Posterior cingulate gyrus (tissue), 11 donors: ENCODE measurements at regions not wholly inside any gene's neighbourhood (a gene's known extent, or its start where the extent isn't known, plus 50 kb on each side); places are given as distances from the start of the nearest gene placed in this dataset.
"Not testable (repeated sequence)": the region's sequence is repeated elsewhere in the genome, so short reads cannot be mapped to it uniquely, and the experiment has no call there.

ENCODE experiments used
- DNase-seq, 10 donors: peaks; one replicate each; pipeline versions ENCODE4 v3.0.0 to v3.0.0-alpha.2; 2020 to 2021; ENCODE audit warnings: mixed read lengths in 3 of 10
- intact Hi-C: fragments of 100-400 bp; cut with DNase I; formaldehyde crosslinking; loops from one replicate; pipeline ENCODE4 v1.15.1; 2023

GRCh38 chr6:16914184-16914583, 152.9 kb upstream of the ATXN1 start:
- intact Hi-C loops = no loop called here
- DNase-seq = no peak

GRCh38 chr6:16912756-16913155, 151.5 kb upstream of the ATXN1 start:
- DNase-seq = no peak

GRCh38 chr6:16911088-16911487, 149.8 kb upstream of the ATXN1 start:
- intact Hi-C loops = no loop called here
- DNase-seq = no peak

More at GRCh38 chr6:16912756-16913155, 151.5 kb upstream of the ATXN1 start:
- intact Hi-C loops = no loop called here

- intact Hi-C loops = no loop called here
- DNase-seq = no peak
These were observed 148.5 kb upstream of the ATXN1 start for GRCh38 chr6:16909658-16910360.

GRCh38 chr6:16907991-16908390, 146.7 kb upstream of the ATXN1 start:
- intact Hi-C loops = no loop called here
- DNase-seq = no peak

GRCh38 chr6:16904957-16905356, 143.7 kb upstream of the ATXN1 start:
- peak in 5 of 10 donors; percentile 10 to 81 (median 15) for DNase-seq
- intact Hi-C loops = no loop called here

- intact Hi-C loops = no loop called here
- no peak for DNase-seq
These were observed 142.2 kb upstream of the ATXN1 start for GRCh38 chr6:16903470-16903869.

GRCh38 chr6:16902502-16902901, 141.2 kb upstream of the ATXN1 start:
- no peak for DNase-seq
- intact Hi-C loops = no loop called here

- DNase-seq = peak in 8 of 10 donors; percentile 14 to 89 (median 23)
- intact Hi-C loops = no loop called here
These were observed 140.5 kb upstream of the ATXN1 start for GRCh38 chr6:16901782-16902181.

- no peak for DNase-seq
- intact Hi-C loops = no loop called here
These were observed 140.0 kb upstream of the ATXN1 start for GRCh38 chr6:16901306-16901705.

- intact Hi-C loops = no loop called here
- no peak for DNase-seq
These were observed 137.6 kb upstream of the ATXN1 start for GRCh38 chr6:16898640-16899396.

- DNase-seq = no peak
- intact Hi-C loops = no loop called here
These were observed 136.4 kb upstream of the ATXN1 start for GRCh38 chr6:16897669-16898068.

- no peak for DNase-seq
- intact Hi-C loops = no loop called here
These were observed 133.0 kb upstream of the ATXN1 start for GRCh38 chr6:16894301-16894700.

- DNase-seq, intact Hi-C loops: not testable (repeated sequence)
These were observed 129.8 kb upstream of the ATXN1 start for GRCh38 chr6:16891110-16891509.

- intact Hi-C loops = no loop called here
- no peak for DNase-seq
These were observed 124.3 kb upstream of the ATXN1 start for GRCh38 chr6:16885411-16886160.

- no peak for DNase-seq
- intact Hi-C loops = no loop called here
These were observed 123.3 kb upstream of the ATXN1 start for GRCh38 chr6:16884526-16884925.

GRCh38 chr6:16883414-16883813, 122.2 kb upstream of the ATXN1 start:
- no peak for DNase-seq
- intact Hi-C loops = no loop called here

- DNase-seq = no peak
- intact Hi-C loops = no loop called here
These were observed 121.0 kb upstream of the ATXN1 start for GRCh38 chr6:16882230-16882629.

GRCh38 chr6:16876852-16877251, 115.6 kb upstream of the ATXN1 start:
- intact Hi-C loops, DNase-seq: not testable (repeated sequence)

- no peak for DNase-seq
- intact Hi-C loops = no loop called here
These were observed 114.9 kb upstream of the ATXN1 start for GRCh38 chr6:16876201-16876600.

- no peak for DNase-seq
- intact Hi-C loops = no loop called here
These were observed 112.4 kb upstream of the ATXN1 start for GRCh38 chr6:16873698-16874097.
